IMR-90 (cell line): ENCODE measurements at regions not wholly inside any gene's neighbourhood (a gene's known extent, or its start where the extent isn't known, plus 50 kb on each side); places are given as distances from the start of the nearest gene placed in this dataset.

Source experiments
- CEBPB ChIP-seq: IDR thresholded peaks from 2 replicates; pipeline ENCODE4 v1.6.1; 2012; ENCODE audit warnings: low read depth, low read length, improper control_type of control experiment
- CHD1 ChIP-seq: IDR thresholded peaks from 2 replicates; pipeline ENCODE4 v1.6.1; 2012; ENCODE audit warnings: low read depth, low read length, improper control_type of control experiment
- MAZ ChIP-seq: IDR thresholded peaks from 2 replicates; pipeline ENCODE4 v1.6.1; 2012; ENCODE audit warnings: low read depth, mild to moderate bottlenecking, low read length, improper control_type of control experiment, moderate library complexity, borderline replicate concordance
- MXI1 ChIP-seq: IDR thresholded peaks from 2 replicates; pipeline ENCODE4 v1.6.1; 2012; ENCODE audit warnings: low read depth, mild to moderate bottlenecking, low read length, moderate library complexity, borderline replicate concordance
- POLR2A ChIP-seq: IDR thresholded peaks from 2 replicates; pipeline ENCODE4 v1.6.1; 2012; ENCODE audit warnings: mild to moderate bottlenecking, low read depth, low read length
- RAD21 ChIP-seq: IDR thresholded peaks from 2 replicates; pipeline ENCODE4 v1.6.1; 2012; ENCODE audit warnings: low read length, improper control_type of control experiment
- RCOR1 ChIP-seq: IDR thresholded peaks from 2 replicates; pipeline ENCODE4 v1.6.1; 2012; ENCODE audit warnings: mild to moderate bottlenecking, low read length, improper control_type of control experiment; ENCODE audit not compliant: insufficient replicate concordance
- RFX5 ChIP-seq: IDR thresholded peaks from 2 replicates; pipeline ENCODE4 v1.8.0; 2012; ENCODE audit warnings: low read depth, mild to moderate bottlenecking, low read length, moderate library complexity
- SMC3 ChIP-seq: fragments of 150-350 bp; IDR thresholded peaks from 2 replicates; pipeline ENCODE4 v1.6.1; 2016; ENCODE audit warnings: low read depth, mild to moderate bottlenecking, antibody characterized with exemption, low read length, moderate library complexity
- TF ChIP-seq, protein P1 (sequence below): fragments of 150-350 bp; IDR thresholded peaks from 2 replicates; pipeline ENCODE4 v1.6.1; 2017; ENCODE audit warnings: mild to moderate bottlenecking, antibody characterized with exemption, low read length, low read depth
- TF ChIP-seq, protein P2 (sequence below): conservative IDR thresholded peaks from 2 replicates; pipeline ENCODE4 v1.5.1; 2012; ENCODE audit warnings: mild to moderate bottlenecking, low read depth, low read length, improper control_type of control experiment
- TF ChIP-seq, protein P3 (sequence below): fragments of 150-350 bp; IDR thresholded peaks from 2 replicates; pipeline ENCODE4 v1.6.1; 2016; ENCODE audit warnings: low read depth, mild to moderate bottlenecking, low read length, moderate library complexity, borderline replicate concordance

DNA sequence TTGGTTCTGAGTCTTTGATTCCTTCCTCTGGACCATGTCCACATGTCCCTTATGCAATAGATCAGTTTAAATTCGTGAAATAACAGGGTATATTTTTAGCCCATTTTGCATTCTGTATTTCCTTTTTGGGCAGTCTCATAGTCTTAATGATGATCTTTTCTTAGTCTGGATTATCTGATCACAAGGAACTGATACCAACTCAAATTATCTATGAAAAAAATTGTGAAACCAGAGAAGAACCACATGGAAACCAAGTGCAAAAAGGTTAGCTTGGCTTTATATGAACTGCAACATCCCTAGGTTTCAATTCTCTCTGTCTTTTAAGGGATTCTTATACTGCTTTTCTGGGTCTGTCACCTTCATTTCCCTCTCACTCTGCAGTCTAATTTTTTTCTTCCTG, 608.6 kb upstream of the AADAT start:
- TF ChIP-seq, protein P1, sequence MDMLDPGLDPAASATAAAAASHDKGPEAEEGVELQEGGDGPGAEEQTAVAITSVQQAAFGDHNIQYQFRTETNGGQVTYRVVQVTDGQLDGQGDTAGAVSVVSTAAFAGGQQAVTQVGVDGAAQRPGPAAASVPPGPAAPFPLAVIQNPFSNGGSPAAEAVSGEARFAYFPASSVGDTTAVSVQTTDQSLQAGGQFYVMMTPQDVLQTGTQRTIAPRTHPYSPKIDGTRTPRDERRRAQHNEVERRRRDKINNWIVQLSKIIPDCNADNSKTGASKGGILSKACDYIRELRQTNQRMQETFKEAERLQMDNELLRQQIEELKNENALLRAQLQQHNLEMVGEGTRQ: no peak
- TF ChIP-seq, protein P2, sequence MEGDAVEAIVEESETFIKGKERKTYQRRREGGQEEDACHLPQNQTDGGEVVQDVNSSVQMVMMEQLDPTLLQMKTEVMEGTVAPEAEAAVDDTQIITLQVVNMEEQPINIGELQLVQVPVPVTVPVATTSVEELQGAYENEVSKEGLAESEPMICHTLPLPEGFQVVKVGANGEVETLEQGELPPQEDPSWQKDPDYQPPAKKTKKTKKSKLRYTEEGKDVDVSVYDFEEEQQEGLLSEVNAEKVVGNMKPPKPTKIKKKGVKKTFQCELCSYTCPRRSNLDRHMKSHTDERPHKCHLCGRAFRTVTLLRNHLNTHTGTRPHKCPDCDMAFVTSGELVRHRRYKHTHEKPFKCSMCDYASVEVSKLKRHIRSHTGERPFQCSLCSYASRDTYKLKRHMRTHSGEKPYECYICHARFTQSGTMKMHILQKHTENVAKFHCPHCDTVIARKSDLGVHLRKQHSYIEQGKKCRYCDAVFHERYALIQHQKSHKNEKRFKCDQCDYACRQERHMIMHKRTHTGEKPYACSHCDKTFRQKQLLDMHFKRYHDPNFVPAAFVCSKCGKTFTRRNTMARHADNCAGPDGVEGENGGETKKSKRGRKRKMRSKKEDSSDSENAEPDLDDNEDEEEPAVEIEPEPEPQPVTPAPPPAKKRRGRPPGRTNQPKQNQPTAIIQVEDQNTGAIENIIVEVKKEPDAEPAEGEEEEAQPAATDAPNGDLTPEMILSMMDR: no peak
- TF ChIP-seq MAZ (no peak), POLR2A (no peak), RCOR1 (no peak), SMC3 (no peak), RFX5 (no peak), MXI1 (no peak), CHD1 (no peak), CEBPB (no peak), RAD21 (no peak)
- TF ChIP-seq, protein P3, sequence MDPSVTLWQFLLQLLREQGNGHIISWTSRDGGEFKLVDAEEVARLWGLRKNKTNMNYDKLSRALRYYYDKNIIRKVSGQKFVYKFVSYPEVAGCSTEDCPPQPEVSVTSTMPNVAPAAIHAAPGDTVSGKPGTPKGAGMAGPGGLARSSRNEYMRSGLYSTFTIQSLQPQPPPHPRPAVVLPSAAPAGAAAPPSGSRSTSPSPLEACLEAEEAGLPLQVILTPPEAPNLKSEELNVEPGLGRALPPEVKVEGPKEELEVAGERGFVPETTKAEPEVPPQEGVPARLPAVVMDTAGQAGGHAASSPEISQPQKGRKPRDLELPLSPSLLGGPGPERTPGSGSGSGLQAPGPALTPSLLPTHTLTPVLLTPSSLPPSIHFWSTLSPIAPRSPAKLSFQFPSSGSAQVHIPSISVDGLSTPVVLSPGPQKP: no peak
